WTC11 (cell line): ENCODE measurements at regions not wholly inside any gene's neighbourhood (a gene's known extent, or its start where the extent isn't known, plus 50 kb on each side); places are given as distances from the start of the nearest gene placed in this dataset.
A peak's percentile ranks its signal among the peaks of the same experiment; 100 is the strongest.

Experiments used
- ATAC-seq: fragments of 200-7000 bp; cut with Tn5 transposase; 2 replicates; pipeline ENCODE4 v1.10.0; 2021; ENCODE audit warnings: mild to moderate bottlenecking, moderate library complexity
- CTCF ChIA-PET: fragments of 300-600 bp; sonication (Branson Sonifier 250); formaldehyde crosslinking; loops from one replicate; lab custom pipeline; 2021; ENCODE audit warnings: antibody characterized with exemption; lab: Charles Lee
- POLR2A ChIA-PET: fragments of 350-600 bp; sonication (Branson Sonifier 250); formaldehyde crosslinking; loops from one replicate; lab custom pipeline; 2021; ENCODE audit warnings: antibody characterized with exemption; lab: Charles Lee
- DNase-seq: peaks from one replicate; pipeline ENCODE4 v3.0.0; 2021; ENCODE audit warnings: low spot score
- H3K27ac Mint-ChIP-seq: 2 replicates; pipeline ENCODE4 v1.8.0; 2021; ENCODE audit warnings: mixed read lengths
- H3K27me3 Mint-ChIP-seq: 2 replicates; pipeline ENCODE4 v1.8.0; 2021; ENCODE audit warnings: low read depth, mild to moderate bottlenecking, moderate library complexity, mixed read lengths
- H3K36me3 Mint-ChIP-seq: 2 replicates; pipeline ENCODE4 v1.8.0; 2021; ENCODE audit warnings: mixed read lengths
- H3K4me1 Mint-ChIP-seq: 2 replicates; pipeline ENCODE4 v1.8.0; 2022; ENCODE audit warnings: mixed read lengths
- H3K4me3 Mint-ChIP-seq: 2 replicates; pipeline ENCODE4 v1.8.0; 2021; ENCODE audit warnings: mild to moderate bottlenecking, moderate library complexity, mixed read lengths
- H3K9me3 Mint-ChIP-seq: 2 replicates; pipeline ENCODE4 v1.8.0; 2021; ENCODE audit warnings: mixed read lengths
- E2F1 ChIP-seq: sonication (generic); formaldehyde crosslinking; IDR thresholded peaks from 2 replicates; pipeline ENCODE4 v1.8.0; 2022; ENCODE audit warnings: mild to moderate bottlenecking, missing genetic modification reagents
- E2F4 ChIP-seq: sonication (generic); formaldehyde crosslinking; IDR thresholded peaks from 2 replicates; pipeline ENCODE4 v1.8.1; 2022; ENCODE audit warnings: low read depth, mild to moderate bottlenecking, moderate library complexity, missing genetic modification reagents, borderline replicate concordance
- ERG ChIP-seq: fragments of 250-450 bp; sonication (Bioruptor Pico); IDR thresholded peaks from 2 replicates; pipeline ENCODE4 v1.8.0; 2021; ENCODE audit warnings: mild to moderate bottlenecking
- GRHL2 ChIP-seq: fragments of 250-450 bp; sonication (Bioruptor Pico); IDR thresholded peaks from 2 replicates; pipeline ENCODE4 v1.8.0; 2022; ENCODE audit warnings: mild to moderate bottlenecking, moderate library complexity; ENCODE audit not compliant: insufficient replicate concordance, severe bottlenecking
- GTF2I ChIP-seq: fragments of 250-450 bp; sonication (Bioruptor Pico); conservative IDR thresholded peaks from 2 replicates; pipeline ENCODE4 v1.4.0; 2021; ENCODE audit warnings: mild to moderate bottlenecking
- IRF2 ChIP-seq: sonication (generic); formaldehyde crosslinking; IDR thresholded peaks from 2 replicates; pipeline ENCODE4 v1.8.0; 2022; ENCODE audit warnings: low read depth, missing genetic modification reagents, borderline replicate concordance
- MYBL2 ChIP-seq: sonication (generic); formaldehyde crosslinking; IDR thresholded peaks from 2 replicates; pipeline ENCODE4 v1.8.1; 2023; ENCODE audit warnings: mild to moderate bottlenecking, moderate library complexity, missing genetic modification reagents
- NFATC4 ChIP-seq: fragments of 250-450 bp; sonication (Bioruptor Pico); IDR thresholded peaks from 2 replicates; pipeline ENCODE4 v1.9.0; 2021; ENCODE audit warnings: mild to moderate bottlenecking
- PRDM15 ChIP-seq: sonication (generic); formaldehyde crosslinking; IDR thresholded peaks from 2 replicates; pipeline ENCODE4 v1.8.0; 2022; ENCODE audit warnings: missing genetic modification reagents
- STAT6 ChIP-seq: sonication (generic); formaldehyde crosslinking; conservative IDR thresholded peaks from 2 replicates; pipeline ENCODE4 v1.8.1; 2023; ENCODE audit warnings: mild to moderate bottlenecking, low read depth, missing genetic modification reagents, moderate library complexity
- ZBTB43 ChIP-seq: sonication (generic); formaldehyde crosslinking; IDR thresholded peaks from 2 replicates; pipeline ENCODE4 v1.8.1; 2023; ENCODE audit warnings: mild to moderate bottlenecking, missing genetic modification reagents
- ZNF219 ChIP-seq: sonication (generic); formaldehyde crosslinking; IDR thresholded peaks from 2 replicates; pipeline ENCODE4 v1.8.0; 2023; ENCODE audit warnings: missing genetic modification reagents, mild to moderate bottlenecking, borderline replicate concordance
- ZNF416 ChIP-seq: fragments of 250-450 bp; sonication (Bioruptor Pico); IDR thresholded peaks from 2 replicates; pipeline ENCODE4 v1.9.0; 2021; ENCODE audit warnings: mild to moderate bottlenecking, inconsistent platforms
- ZNF423 ChIP-seq: fragments of 250-450 bp; sonication (Bioruptor Pico); IDR thresholded peaks from 2 replicates; pipeline ENCODE4 v2.1.2; 2022; ENCODE audit warnings: mild to moderate bottlenecking, moderate library complexity
- ZNF425 ChIP-seq: fragments of 250-450 bp; sonication (Bioruptor Pico); conservative IDR thresholded peaks from 2 replicates; pipeline ENCODE4 v1.9.0; 2021; ENCODE audit warnings: mild to moderate bottlenecking
- ZNF512 ChIP-seq: sonication (generic); formaldehyde crosslinking; IDR thresholded peaks from 2 replicates; pipeline ENCODE4 v1.8.1; 2022; ENCODE audit warnings: missing genetic modification reagents, borderline replicate concordance

- no peak overlapping the region for H3K27ac Mint-ChIP-seq
- peaks cover 17% of the 10 kb centered on the region for H3K9me3 Mint-ChIP-seq
- H3K4me1 Mint-ChIP-seq = peaks cover 7% of the 10 kb centered on the region
- no peak for DNase-seq
- peaks cover 10% of the 10 kb centered on the region for H3K27me3 Mint-ChIP-seq
- H3K36me3 Mint-ChIP-seq = peaks cover 10% of the 10 kb centered on the region; the same call in 1 of the 2 replicates
- peak; percentile 86 for TF ChIP-seq ZNF423 (CRISPR knock-in tag)
- no peak for TF ChIP-seq GTF2I (CRISPR knock-in tag)
- ChIA-PET CTCF (no interaction called here), POLR2A (no interaction called here)
- H3K4me3 Mint-ChIP-seq = no peak overlapping the region
- ATAC-seq = no peak
These were observed 149.7 kb upstream of the IRX4 start for GRCh38 chr5:2032432-2032831.

GRCh38 chr5:2031581-2031980, 148.9 kb upstream of the IRX4 start:
- Mint-ChIP-seq H3K4me3 (no peak overlapping the region), H3K9me3 (peaks cover 25% of the 10 kb centered on the region), H3K27ac (no peak overlapping the region), H3K27me3 (peaks cover 10% of the 10 kb centered on the region), H3K36me3 (peaks cover 10% of the 10 kb centered on the region; the same call in 1 of the 2 replicates), H3K4me1 (peaks cover 7% of the 10 kb centered on the region)
- TF ChIP-seq ERG = no peak
- no peak for TF ChIP-seq PRDM15 (CRISPR knock-in tag)
- no peak for TF ChIP-seq ZNF416 (CRISPR knock-in tag)
- TF ChIP-seq GRHL2 (CRISPR knock-in tag) = no peak
- TF ChIP-seq ZNF512 = no peak
- no peak for TF ChIP-seq STAT6 (CRISPR knock-in tag)
- TF ChIP-seq E2F4 (CRISPR knock-in tag) = no peak
- no peak for TF ChIP-seq ZNF425
- TF ChIP-seq IRF2 (CRISPR knock-in tag) = no peak
- TF ChIP-seq ZBTB43 (CRISPR knock-in tag) = no peak
- no peak for TF ChIP-seq NFATC4 (CRISPR knock-in tag)
- TF ChIP-seq MYBL2 (CRISPR knock-in tag) = no peak
- no peak for TF ChIP-seq ZNF219 (CRISPR knock-in tag)
- no peak for TF ChIP-seq E2F1 (CRISPR knock-in tag)
- ATAC-seq (no peak), DNase-seq (no peak)
- CTCF ChIA-PET = no interaction called here
- POLR2A ChIA-PET = no interaction called here
